Body of pancreas (tissue), 4 donors: ENCODE measurements at regions not wholly inside any gene's neighbourhood (a gene's known extent, or its start where the extent isn't known, plus 50 kb on each side); places are given as distances from the start of the nearest gene placed in this dataset.

Experiments used
- ATAC-seq: fragments of 150-250 bp; one replicate; pipeline ENCODE4 v1.9.1; 2016
- DNase-seq, 4 donors: peaks; one replicate each; pipeline ENCODE4 v3.0.0-alpha.2; 2019
- H3K27ac ChIP-seq, 4 donors: fragments of 200-600 bp; sonication (generic); 1 replicate in 3 of 4; 2 replicates in 1 of 4; pipeline versions ENCODE4 v1.5.1 to v1.6.1; 2016 to 2019; ENCODE audit warnings: mild to moderate bottlenecking in 1 of 4, mixed read lengths in 1 of 4, moderate library complexity in 1 of 4
- H3K27me3 ChIP-seq, 2 donors: fragments of 200-600 bp; sonication (generic); one replicate each; pipeline ENCODE4 v1.6.0; 2016; ENCODE audit warnings: mild to moderate bottlenecking in 1 of 2
- H3K36me3 ChIP-seq, 2 donors: fragments of 200-600 bp; sonication (generic); replicated peaks in 1 of 2; 2 replicates each; pipeline ENCODE4 v1.5.1; 2016; ENCODE audit warnings: low read depth in 2 of 2; ENCODE audit not compliant: insufficient read depth in 1 of 2
- H3K4me1 ChIP-seq: fragments of 200-600 bp; sonication (generic); one replicate; pipeline ENCODE4 v1.6.0; 2016
- H3K4me3 ChIP-seq, 2 donors: fragments of 200-600 bp; sonication (generic); 1 replicate in 1 of 2; 2 replicates in 1 of 2; pipeline ENCODE4 v1.5.1; 2016 to 2019
- H3K9me3 ChIP-seq, 3 donors: fragments of 200-600 bp; sonication (generic); 1 replicate in 2 of 3; 2 replicates in 1 of 3; pipeline ENCODE4 v1.5.1; 2016
- POLR2A ChIP-seq, 3 donors: fragments of 450-650 bp; IDR thresholded peaks; one replicate each; pipeline ENCODE4 v1.6.1; 2016; ENCODE audit warnings: antibody characterized with exemption in 3 of 3, mild to moderate bottlenecking in 2 of 3
- WGBS, 2 donors: methylation state at CpG; one replicate each; pipeline ENCODE4 v1.1.5; 2017; 5-methylcytosine and 5-hydroxymethylcytosine counted together
- intact Hi-C: fragments of 100-400 bp; cut with DNase I; formaldehyde crosslinking; loops from one replicate; pipeline ENCODE4 v1.15.1; 2023
- TF ChIP-seq, protein P1 (sequence below), 7 experiments: fragments of 450-650 bp in 4 of 7; fragments of 200-600 bp in 3 of 7; sonication (generic) in 3 of 7; IDR thresholded peaks; one replicate each; pipeline ENCODE4 v1.5.1; 2016 to 2019; ENCODE audit warnings: antibody characterized with exemption in 7 of 7

DNA sequence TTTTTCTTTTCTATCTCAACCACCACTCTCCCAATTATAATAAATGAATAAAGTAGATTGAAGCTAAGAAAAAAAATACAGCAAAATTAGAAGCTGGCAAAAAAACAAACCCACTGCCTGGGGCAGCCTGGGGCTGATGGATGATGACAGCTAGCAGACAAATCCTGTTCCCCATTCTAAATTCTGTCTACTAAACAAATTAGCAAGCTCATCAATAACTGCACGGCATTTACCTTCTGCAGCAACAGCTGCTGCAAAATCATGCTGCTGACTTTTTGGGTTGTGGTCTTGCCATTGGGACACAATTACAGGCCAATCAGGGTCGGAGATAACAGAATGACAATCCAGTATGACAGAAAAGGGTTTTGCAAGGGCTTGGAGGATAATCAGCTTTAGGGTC is 443.6 kb upstream of the SOX5 start:
- no peak for ATAC-seq
- Histone ChIP-seq H3K27ac (no peak overlapping the region), H3K4me1 (no peaks in the 10 kb centered on the region), H3K36me3 (no peaks in the 10 kb centered on the region), H3K27me3 (no peaks in the 10 kb centered on the region), H3K9me3 (no peaks in the 10 kb centered on the region), H3K4me3 (no peak overlapping the region)
- TF ChIP-seq, protein P1, sequence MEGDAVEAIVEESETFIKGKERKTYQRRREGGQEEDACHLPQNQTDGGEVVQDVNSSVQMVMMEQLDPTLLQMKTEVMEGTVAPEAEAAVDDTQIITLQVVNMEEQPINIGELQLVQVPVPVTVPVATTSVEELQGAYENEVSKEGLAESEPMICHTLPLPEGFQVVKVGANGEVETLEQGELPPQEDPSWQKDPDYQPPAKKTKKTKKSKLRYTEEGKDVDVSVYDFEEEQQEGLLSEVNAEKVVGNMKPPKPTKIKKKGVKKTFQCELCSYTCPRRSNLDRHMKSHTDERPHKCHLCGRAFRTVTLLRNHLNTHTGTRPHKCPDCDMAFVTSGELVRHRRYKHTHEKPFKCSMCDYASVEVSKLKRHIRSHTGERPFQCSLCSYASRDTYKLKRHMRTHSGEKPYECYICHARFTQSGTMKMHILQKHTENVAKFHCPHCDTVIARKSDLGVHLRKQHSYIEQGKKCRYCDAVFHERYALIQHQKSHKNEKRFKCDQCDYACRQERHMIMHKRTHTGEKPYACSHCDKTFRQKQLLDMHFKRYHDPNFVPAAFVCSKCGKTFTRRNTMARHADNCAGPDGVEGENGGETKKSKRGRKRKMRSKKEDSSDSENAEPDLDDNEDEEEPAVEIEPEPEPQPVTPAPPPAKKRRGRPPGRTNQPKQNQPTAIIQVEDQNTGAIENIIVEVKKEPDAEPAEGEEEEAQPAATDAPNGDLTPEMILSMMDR (IDR thresholded peaks at IDR 0.05), result no peak
- no peak for TF ChIP-seq POLR2A (IDR thresholded peaks at IDR 0.05)
- 29 to 33% methylated on average over 2 of the region's 2 CpGs for WGBS, 2 donors
- intact Hi-C loops, result no loop called here
- no peak for DNase-seq

DNA sequence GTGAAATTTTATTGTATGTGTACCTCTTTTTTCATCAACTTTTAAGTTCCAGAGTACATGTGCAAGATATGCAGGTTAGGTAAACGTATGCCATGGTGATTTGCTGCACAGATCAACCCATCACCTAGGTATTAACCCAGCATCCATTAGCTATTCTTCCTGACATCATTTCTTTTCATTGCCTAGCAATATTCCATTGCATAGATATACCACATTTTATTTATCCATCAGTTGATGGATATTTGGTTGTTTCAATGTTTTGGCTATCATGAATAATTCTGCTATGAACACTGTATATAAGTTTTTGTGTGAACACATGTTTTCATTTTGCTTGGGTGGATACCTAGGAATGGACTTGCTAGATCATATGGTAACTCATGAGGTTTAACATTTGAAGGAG is 439.9 kb upstream of the SOX5 start:
- Histone ChIP-seq H3K4me3 (no peak overlapping the region), H3K9me3 (no peaks in the 10 kb centered on the region), H3K4me1 (no peaks in the 10 kb centered on the region), H3K27me3 (no peaks in the 10 kb centered on the region), H3K36me3 (no peaks in the 10 kb centered on the region), H3K27ac (no peak overlapping the region)
- no peak for DNase-seq
- 26 to 43% methylated on average over 1 of the region's 1 CpG for WGBS, 2 donors
- intact Hi-C loops, result no loop called here
- ATAC-seq, result no peak
- no peak for TF ChIP-seq POLR2A (IDR thresholded peaks at IDR 0.05)
- TF ChIP-seq, protein P1 (IDR thresholded peaks at IDR 0.05), result no peak

DNA sequence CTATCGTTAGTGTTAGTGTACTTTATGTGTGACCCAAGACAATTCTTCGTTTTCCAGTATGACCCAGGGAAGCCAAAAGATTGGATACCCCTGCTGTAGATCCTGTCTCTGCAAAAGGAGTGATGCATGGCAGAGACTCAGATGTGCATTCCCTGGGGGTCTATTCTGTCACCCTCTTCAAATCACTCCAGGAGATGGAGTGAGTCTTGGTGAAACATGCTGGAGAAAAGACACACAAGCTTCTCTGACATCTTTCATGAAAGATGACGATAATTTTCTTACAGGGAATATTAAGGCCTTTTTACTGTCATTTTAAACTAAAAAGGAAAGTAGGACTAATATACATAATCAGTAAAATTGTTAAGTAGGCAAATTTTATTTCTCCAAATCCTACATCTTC is 437.9 kb upstream of the SOX5 start:
- intact Hi-C loops, result no loop called here
- Histone ChIP-seq H3K4me1 (no peaks in the 10 kb centered on the region), H3K9me3 (no peaks in the 10 kb centered on the region), H3K27me3 (no peaks in the 10 kb centered on the region), H3K4me3 (no peak overlapping the region), H3K27ac (no peak overlapping the region), H3K36me3 (no peaks in the 10 kb centered on the region)
- TF ChIP-seq, protein P1 (IDR thresholded peaks at IDR 0.05), result no peak
- TF ChIP-seq POLR2A (IDR thresholded peaks at IDR 0.05), result no peak
- DNase-seq (no peak), ATAC-seq (no peak)
- 68 to 83% methylated on average over 3 of the region's 3 CpGs for WGBS, 2 donors

DNA sequence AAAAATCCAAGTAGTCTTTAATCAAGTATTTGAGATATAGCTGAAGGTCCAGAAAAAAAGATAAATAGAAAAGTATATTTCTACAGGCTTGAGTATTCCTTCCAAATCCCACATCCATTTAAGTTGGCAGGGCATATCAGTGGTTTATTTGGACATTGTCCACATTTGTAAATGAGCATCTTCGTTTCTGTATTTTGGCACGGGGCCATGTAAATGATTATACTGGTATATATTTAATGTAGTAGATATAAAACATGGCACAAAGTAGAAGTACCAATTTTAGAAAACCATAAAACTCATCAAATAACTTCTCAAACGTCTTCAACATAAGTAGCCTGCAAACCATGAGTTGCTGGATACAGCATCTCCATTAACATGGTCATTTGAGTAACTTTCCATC is 437.4 kb upstream of the SOX5 start:
- 40 to 57% methylated on average over 3 of the region's 3 CpGs for WGBS, 2 donors
- Histone ChIP-seq H3K9me3 (no peaks in the 10 kb centered on the region), H3K4me1 (no peaks in the 10 kb centered on the region), H3K27me3 (no peaks in the 10 kb centered on the region), H3K36me3 (no peaks in the 10 kb centered on the region), H3K4me3 (no peak overlapping the region), H3K27ac (no peak overlapping the region)
- intact Hi-C loops, result no loop called here
- TF ChIP-seq POLR2A (IDR thresholded peaks at IDR 0.05), result no peak
- TF ChIP-seq, protein P1 (IDR thresholded peaks at IDR 0.05), result no peak
- DNase-seq, result no peak
- no peak for ATAC-seq

DNA sequence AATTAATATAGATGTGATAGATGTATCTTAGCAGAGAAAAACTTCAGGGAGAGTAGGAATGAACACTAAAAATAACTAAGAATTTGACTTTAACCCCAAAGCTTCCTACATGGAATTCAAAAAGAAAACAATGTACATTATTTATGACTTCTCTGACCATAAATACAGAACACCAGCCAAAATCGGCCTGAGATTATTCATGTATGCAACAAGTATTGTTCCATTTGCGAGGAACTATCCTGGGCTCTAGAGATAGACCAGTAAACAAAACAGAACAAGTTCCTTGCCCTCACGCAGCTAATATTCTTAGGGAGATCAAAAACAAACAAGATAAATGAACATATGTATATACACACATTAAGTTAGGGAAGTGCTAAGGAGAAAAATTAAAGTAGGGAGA is 432.3 kb upstream of the SOX5 start:
- ATAC-seq (no peak), DNase-seq (no peak)
- 60 to 70% methylated on average over 3 of the region's 3 CpGs for WGBS, 2 donors
- Histone ChIP-seq H3K27me3 (no peaks in the 10 kb centered on the region), H3K9me3 (no peaks in the 10 kb centered on the region), H3K27ac (no peak overlapping the region), H3K4me1 (no peaks in the 10 kb centered on the region), H3K36me3 (no peaks in the 10 kb centered on the region), H3K4me3 (no peak overlapping the region)
- intact Hi-C loops, result no loop called here
- TF ChIP-seq, protein P1 (IDR thresholded peaks at IDR 0.05), result no peak
- TF ChIP-seq POLR2A (IDR thresholded peaks at IDR 0.05), result no peak
